ENCODE measurements at regions not wholly inside any gene's neighbourhood (a gene's known extent, or its start where the extent isn't known, plus 50 kb on each side); places are given as distances from the start of the nearest gene placed in this dataset.

GRCh38 chr3:135706758-135707375, 258.7 kb upstream of the PPP2R3A start:
- TF ChIP-seq, protein P1, sequence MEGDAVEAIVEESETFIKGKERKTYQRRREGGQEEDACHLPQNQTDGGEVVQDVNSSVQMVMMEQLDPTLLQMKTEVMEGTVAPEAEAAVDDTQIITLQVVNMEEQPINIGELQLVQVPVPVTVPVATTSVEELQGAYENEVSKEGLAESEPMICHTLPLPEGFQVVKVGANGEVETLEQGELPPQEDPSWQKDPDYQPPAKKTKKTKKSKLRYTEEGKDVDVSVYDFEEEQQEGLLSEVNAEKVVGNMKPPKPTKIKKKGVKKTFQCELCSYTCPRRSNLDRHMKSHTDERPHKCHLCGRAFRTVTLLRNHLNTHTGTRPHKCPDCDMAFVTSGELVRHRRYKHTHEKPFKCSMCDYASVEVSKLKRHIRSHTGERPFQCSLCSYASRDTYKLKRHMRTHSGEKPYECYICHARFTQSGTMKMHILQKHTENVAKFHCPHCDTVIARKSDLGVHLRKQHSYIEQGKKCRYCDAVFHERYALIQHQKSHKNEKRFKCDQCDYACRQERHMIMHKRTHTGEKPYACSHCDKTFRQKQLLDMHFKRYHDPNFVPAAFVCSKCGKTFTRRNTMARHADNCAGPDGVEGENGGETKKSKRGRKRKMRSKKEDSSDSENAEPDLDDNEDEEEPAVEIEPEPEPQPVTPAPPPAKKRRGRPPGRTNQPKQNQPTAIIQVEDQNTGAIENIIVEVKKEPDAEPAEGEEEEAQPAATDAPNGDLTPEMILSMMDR (IDR thresholded peaks at IDR 0.05), result no peak
- TF ChIP-seq EP300 (IDR thresholded peaks at IDR 0.05), result no peak
- TF ChIP-seq POLR2A (IDR thresholded peaks at IDR 0.05), result no peak

All from sigmoid colon (tissue), 4 donors.